ENCODE measurements at regions not wholly inside any gene's neighbourhood (a gene's known extent, or its start where the extent isn't known, plus 50 kb on each side); places are given as distances from the start of the nearest gene placed in this dataset.

DNA sequence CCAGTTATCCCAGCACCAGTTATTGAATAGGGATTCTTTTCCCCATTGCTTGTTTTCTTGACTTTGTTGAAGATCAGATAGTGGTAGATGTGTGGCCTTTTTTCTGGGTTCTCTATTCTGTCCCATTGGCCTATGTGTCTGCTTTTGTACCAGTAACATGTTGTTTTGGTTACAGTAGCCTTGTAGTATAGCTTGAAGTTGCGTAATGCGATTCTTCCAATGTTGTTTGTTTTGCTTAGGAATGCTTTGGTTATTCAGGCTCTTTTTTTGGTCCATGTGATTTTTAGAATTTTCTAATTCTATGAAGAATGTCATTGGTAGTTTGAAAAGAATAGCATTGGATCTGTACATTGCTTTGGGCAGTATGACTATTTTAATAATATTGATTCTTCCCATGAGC lies 94.3 kb upstream of the CHMP2B start:
- no peak for DNase-seq (ENCODE audit: low read depth)
- H3K4me3 ChIP-seq (ENCODE audit: low read depth, low read length): no peak overlapping the region
- TF ChIP-seq, protein P1, sequence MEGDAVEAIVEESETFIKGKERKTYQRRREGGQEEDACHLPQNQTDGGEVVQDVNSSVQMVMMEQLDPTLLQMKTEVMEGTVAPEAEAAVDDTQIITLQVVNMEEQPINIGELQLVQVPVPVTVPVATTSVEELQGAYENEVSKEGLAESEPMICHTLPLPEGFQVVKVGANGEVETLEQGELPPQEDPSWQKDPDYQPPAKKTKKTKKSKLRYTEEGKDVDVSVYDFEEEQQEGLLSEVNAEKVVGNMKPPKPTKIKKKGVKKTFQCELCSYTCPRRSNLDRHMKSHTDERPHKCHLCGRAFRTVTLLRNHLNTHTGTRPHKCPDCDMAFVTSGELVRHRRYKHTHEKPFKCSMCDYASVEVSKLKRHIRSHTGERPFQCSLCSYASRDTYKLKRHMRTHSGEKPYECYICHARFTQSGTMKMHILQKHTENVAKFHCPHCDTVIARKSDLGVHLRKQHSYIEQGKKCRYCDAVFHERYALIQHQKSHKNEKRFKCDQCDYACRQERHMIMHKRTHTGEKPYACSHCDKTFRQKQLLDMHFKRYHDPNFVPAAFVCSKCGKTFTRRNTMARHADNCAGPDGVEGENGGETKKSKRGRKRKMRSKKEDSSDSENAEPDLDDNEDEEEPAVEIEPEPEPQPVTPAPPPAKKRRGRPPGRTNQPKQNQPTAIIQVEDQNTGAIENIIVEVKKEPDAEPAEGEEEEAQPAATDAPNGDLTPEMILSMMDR (conservative IDR thresholded peaks at IDR 0.05; ENCODE audit: low read depth, low read length): no peak

DNA sequence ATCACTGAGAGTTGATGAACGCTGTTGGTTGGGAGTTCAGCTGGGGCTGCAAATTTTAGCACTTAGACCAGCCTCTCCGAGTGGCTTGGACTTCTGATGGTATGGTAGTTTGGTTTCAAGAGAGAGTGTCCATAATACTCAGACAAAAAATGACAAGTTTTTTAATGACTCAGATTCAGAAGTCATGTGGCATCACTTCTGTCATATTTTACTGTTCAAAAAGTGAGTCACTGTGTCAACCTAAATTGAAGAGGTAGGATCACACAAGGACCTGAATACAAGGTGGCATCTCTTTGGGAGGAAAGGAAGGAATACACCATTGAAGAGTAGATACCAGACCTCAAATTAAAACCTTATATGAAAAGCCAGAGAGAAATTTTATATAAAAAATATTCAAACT lies 99.1 kb upstream of the CHMP2B start:
- H3K4me3 ChIP-seq (ENCODE audit: low read depth, low read length): no peak overlapping the region
- DNase-seq (ENCODE audit: low read depth): no peak

DNA sequence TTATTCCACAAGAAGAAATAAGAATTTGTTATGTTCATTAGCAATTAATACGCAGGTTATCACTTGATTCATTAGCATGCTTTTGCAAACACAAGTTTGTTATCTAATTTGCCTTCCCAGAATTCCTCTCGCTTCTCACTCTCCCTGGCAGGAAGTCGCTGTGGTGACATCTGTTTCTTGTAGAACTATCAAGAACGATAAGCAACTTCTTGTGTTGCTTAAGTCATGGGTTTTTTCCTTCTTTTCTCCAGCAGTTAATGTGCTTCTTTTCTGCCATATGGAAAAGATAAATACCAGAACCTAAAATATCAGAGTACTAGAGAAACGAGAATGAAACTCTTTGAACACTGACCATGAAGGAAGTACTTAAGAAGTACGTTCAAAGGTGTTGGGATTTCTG lies 99.8 kb upstream of the CHMP2B start:
- no peak overlapping the region for H3K4me3 ChIP-seq (ENCODE audit: low read depth, low read length)
- DNase-seq (ENCODE audit: low read depth): no peak
- TF ChIP-seq, protein P1 (conservative IDR thresholded peaks at IDR 0.05; ENCODE audit: low read depth, low read length): no peak

More for the DNA sequence above, 99.1 kb upstream of the CHMP2B start:
- TF ChIP-seq, protein P1 (conservative IDR thresholded peaks at IDR 0.05; ENCODE audit: low read depth, low read length): no peak

DNA sequence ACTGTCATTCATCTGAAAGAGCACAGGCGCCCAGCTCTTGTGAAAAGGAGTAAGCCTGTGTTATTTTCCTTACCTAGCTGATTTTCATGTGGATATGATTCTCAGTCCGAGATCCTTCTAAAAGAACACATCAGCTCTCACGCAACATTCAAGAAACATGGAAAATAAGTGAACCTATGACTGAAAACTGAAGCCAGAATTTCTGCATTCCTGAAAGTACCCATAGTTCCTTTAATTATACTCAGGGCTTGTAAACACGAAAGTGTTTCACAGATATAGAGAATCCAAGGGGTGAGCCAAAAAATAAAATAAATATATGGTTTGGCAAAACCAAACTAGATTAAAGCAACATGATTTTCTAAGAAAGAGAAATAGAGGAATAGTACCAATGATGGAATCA lies 100.8 kb upstream of the CHMP2B start:
- TF ChIP-seq, protein P1 (conservative IDR thresholded peaks at IDR 0.05; ENCODE audit: low read depth, low read length): no peak
- no peak overlapping the region for H3K4me3 ChIP-seq (ENCODE audit: low read depth, low read length)
- DNase-seq (ENCODE audit: low read depth): no peak

DNA sequence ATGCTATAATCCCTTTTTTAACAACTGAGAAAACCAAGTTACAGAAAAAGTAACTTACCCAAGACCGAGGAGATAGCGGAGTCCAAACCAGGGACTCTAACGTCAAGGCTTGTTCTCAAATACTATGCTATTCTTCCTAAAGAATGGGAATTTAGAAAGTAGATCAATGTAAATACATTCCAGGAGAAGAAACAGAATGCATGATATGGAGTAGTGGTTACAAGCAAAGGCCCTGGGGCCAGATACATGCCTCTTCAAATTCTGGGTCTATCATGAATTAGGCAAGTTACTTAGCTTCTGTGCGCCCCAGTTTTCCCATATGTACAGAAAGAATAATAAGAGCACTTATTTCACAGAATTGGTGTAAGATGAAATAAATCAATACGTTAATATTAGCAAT lies 102.0 kb upstream of the CHMP2B start:
- TF ChIP-seq, protein P1 (conservative IDR thresholded peaks at IDR 0.05; ENCODE audit: low read depth, low read length): no peak
- H3K4me3 ChIP-seq (ENCODE audit: low read depth, low read length): no peak overlapping the region
- DNase-seq (ENCODE audit: low read depth): no peak

DNA sequence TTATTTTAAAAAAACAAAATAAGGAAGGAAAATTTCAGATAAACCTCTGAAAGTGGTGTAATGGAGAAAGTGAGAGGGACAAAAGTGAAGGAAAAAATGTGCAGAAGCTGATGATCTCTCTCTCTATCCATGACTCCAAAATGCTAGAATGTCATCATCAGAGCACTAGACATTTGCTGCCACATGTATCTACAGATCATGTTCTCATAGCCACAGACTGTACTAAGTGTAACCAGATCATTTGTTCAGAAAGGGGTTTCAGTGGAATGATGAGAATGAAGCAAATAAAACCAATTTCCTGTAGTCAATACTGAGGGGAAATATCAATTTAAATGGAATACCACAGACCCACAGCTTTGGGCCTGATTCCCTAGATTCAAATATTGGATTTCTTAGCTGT lies 104.3 kb upstream of the CHMP2B start:
- no peak for DNase-seq (ENCODE audit: low read depth)
- TF ChIP-seq, protein P1 (conservative IDR thresholded peaks at IDR 0.05; ENCODE audit: low read depth, low read length): no peak
- no peak overlapping the region for H3K4me3 ChIP-seq (ENCODE audit: low read depth, low read length)

DNA sequence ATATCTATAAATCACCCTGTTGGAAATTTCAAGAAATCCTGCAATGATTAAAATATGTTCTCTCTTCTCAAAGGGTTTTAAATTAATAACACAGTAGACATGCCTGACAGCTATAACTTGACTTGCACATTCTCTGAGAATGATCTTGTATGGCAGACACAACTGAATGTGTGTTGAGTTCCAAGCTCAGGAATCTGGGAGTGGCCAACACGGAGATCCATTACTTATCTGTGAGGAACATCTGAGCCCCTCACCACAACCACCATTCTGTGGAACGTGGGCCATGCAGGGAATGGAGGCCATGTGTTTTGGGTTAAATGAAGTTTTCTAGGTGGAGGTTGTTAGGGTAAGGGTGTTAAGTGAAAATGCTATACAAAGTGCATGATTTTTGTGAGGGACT lies 105.3 kb upstream of the CHMP2B start:
- TF ChIP-seq, protein P1 (conservative IDR thresholded peaks at IDR 0.05; ENCODE audit: low read depth, low read length): no peak
- no peak for DNase-seq (ENCODE audit: low read depth)
- H3K4me3 ChIP-seq (ENCODE audit: low read depth, low read length): no peak overlapping the region
